DMS 273 (cell line): ENCODE measurements at regions not wholly inside any gene's neighbourhood (a gene's known extent, or its start where the extent isn't known, plus 50 kb on each side); places are given as distances from the start of the nearest gene placed in this dataset.
"Not testable (repeated sequence)": the region's sequence is repeated elsewhere in the genome, so short reads cannot be mapped to it uniquely, and the experiment has no call there.

Source experiments
- DNase-seq: peaks from one replicate; lab custom pipeline; 2025; ENCODE audit not compliant: unreplicated experiment; lab: John Stamatoyannopoulos, UW

DNA sequence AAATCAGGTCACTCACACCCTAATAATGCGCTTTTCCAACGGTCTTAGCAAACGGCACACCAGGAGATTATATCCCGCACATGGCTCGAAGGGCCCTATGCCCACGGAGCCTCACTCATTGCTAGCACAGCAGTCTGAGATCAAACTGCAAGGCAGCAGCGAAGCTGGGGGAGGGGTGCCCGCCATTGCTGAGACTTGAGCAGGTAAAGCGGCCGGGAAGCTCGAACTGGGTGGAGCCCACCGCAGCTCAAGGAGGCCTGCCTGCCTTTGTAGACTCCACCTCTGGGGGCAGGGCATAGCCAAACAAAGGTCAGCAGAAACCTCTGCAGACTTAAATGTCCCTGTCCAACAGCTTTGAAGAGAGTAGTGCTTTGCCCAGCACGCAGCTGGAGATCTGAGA lies 432.4 kb upstream of the ADAMTS9 start:
- DNase-seq, result not testable (repeated sequence)

GRCh38 chr3:65118912-65119499 lies 431.2 kb upstream of the ADAMTS9 start:
- no peak for DNase-seq

DNA sequence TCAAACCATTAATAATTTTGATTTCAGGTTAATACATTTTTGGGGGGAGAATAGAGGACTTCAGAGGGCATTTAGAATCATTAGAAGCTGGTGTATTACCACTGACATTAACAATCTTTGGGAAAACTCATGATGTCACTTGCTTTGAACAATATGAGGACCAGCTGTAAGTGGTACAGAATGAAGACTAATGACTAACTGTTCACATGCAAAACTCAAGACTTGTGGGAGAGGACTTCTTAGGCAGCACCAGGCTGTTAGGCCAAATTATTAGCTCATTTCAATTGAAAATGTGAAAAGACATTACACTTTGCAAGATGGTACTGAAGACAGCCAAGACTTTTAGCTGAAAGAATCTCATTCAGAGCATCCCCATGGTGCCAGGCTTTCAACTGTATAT lies 426.2 kb upstream of the ADAMTS9 start:
- DNase-seq, result no peak

- DNase-seq, result no peak
Observed at GRCh38 chr3:65112751-65113300, 425.0 kb upstream of the ADAMTS9 start.

DNA sequence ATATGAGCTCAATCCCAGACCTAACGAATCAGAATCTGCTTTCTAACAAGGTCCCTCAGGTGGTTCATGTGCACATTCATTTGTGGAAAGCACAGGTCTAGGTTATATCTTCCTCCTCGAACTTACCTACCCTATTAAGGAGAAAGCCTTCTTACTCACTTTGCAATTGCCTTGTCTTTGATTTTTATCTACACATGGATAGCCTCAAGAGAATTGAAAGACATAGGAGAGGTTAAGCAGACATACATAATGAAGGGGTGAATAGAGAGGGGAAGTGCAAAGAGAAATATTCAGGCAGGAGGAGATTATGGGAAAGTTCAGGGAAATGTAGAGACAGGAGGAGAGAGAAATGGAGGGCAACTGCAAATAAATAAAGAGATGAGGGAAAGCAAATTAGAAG lies 422.9 kb upstream of the ADAMTS9 start:
- no peak for DNase-seq

GRCh38 chr3:65109966-65110500 lies 422.2 kb upstream of the ADAMTS9 start:
- DNase-seq, result no peak

GRCh38 chr3:65107174-65107573 lies 419.4 kb upstream of the ADAMTS9 start:
- DNase-seq, result no peak

GRCh38 chr3:65101450-65101849 lies 413.6 kb upstream of the ADAMTS9 start:
- DNase-seq, result no peak

DNA sequence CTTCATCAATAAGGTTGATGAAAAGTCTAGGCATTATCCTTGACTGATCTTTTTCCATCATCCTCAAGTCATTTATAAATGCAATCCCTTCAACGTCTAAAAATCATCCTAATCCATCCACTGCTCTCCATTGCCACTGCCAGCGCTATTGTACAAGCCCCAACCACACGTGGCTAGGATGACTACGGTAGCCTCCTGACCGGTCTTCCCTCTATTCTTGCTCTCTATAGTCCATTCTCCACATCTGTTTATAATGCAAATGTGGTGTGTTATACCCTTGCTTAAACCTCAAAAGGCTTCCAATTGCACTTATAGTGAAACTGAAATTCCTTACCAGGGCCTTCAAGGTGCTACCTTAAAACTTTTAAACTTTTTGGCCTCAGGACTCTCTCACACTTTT lies 410.6 kb upstream of the ADAMTS9 start:
- no peak for DNase-seq

DNA sequence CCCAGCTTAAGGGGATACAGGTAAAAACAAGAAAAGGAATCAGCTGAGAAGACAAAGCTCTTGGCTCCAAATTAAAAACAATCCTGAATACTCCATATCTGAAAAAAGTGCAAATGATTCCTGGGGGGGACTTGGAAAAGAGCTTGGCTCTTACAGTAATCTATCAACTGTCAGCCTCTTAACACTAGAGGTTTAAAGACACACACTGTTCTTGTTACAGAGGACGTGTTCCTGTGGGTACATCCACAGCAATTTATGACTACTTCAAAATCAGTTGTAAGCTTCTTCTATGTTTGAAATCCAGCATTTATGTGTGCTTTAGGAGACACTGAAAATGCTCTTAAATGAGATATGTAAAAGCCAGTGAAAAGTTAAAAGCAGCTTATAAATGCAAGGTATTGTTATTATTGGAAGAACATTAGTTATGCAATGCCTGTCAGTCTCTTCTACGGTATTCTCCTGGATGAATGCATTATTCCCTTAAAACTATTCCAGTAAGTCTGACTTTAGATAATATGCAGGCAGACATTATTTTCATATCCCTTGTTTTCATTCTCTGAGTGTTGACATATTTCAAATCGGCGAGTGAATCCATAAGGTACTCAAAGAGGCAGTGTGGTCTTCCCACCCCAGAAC lies 408.4 kb upstream of the ADAMTS9 start:
- DNase-seq, result no peak

- DNase-seq, result no peak
Observed at GRCh38 chr3:65094723-65095122, 406.9 kb upstream of the ADAMTS9 start.

DNA sequence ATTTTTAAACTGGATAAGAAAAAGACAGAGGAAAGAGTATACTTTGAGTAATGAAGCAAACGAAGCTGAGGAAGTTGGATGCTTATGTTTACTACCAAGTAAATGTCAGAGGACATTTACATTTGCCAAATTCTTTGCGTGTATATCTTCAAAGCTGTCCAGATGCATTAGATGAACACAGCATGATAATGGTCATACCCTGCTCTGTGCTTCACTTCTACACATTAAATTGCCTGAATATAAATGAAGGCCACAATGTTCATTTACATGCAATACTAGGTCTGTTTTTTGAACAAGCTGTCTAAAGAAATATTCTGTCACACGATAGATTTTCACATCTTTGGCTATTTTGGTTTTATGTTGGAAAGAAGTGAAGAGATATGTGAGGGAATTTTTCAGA lies 405.8 kb upstream of the ADAMTS9 start:
- DNase-seq, result no peak

- DNase-seq, result no peak
Observed at GRCh38 chr3:65091565-65091964, 403.8 kb upstream of the ADAMTS9 start.

- DNase-seq, result no peak
Observed at GRCh38 chr3:65083240-65083639, 395.4 kb upstream of the ADAMTS9 start.

DNA sequence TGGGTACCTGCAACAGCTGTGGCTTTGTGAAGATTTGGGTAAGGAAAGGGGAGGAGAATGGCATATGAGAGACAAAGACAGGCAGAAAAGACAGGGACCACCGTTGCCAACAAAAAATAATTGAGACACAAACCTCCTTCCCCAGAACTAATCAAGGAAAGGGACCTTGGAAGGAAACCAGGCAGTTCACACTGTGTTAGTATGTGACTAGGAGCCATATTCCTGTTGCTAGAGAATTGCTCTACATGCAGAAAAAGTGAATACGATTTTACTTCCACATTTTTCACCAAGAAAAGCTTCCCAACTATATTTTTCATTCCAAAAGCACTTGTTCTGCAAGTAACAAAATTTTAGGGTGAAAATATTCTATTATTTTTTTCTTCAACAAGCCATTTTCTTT lies 393.7 kb upstream of the ADAMTS9 start:
- no peak for DNase-seq

DNA sequence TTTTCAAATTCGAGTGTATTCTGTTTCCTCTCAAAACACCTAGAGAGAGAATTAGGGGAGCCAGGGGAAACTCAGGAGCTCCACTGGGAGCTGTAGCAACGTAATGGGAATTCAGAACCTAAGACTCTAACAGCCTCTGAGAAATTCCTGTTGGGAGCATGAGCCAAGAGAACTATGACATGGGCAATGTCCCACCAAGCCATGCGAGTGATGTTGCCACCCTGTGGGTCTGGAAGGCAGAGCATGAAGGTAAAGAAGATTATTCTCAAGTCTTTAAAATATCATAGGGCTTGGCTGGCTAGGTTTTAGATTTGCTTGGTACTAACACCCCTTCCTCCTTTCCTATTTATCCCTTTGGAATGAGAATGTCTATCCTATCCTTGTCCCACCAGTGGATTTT lies 392.6 kb upstream of the ADAMTS9 start:
- DNase-seq, result peak; percentile 2

DNA sequence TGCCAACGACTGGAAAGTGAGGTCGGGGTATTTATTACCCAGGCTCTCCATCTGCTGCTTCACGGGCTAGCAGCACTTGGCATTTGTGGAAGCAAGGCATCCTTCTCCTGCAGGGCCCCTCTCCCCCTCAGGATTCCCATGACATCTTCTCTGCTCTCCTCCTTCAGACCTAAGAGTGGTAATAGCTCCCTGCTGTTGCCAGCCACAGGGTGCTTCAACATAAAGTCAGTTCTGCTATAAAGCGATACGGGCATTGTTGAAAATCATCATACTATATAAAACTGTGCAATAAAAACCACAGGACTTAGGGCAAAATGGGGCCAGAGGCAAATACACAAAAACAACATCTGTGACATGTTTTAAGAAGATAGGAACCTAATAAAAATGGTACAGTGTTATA lies 391.8 kb upstream of the ADAMTS9 start:
- DNase-seq, result peak; percentile 21

GRCh38 chr3:65078748-65079147 lies 390.9 kb upstream of the ADAMTS9 start:
- DNase-seq, result no peak

GRCh38 chr3:65077124-65077523 lies 389.3 kb upstream of the ADAMTS9 start:
- DNase-seq, result no peak

- DNase-seq, result no peak
Observed at GRCh38 chr3:65070968-65071367, 383.2 kb upstream of the ADAMTS9 start.

GRCh38 chr3:65060904-65061303 lies 373.1 kb upstream of the ADAMTS9 start:
- no peak for DNase-seq

DNA sequence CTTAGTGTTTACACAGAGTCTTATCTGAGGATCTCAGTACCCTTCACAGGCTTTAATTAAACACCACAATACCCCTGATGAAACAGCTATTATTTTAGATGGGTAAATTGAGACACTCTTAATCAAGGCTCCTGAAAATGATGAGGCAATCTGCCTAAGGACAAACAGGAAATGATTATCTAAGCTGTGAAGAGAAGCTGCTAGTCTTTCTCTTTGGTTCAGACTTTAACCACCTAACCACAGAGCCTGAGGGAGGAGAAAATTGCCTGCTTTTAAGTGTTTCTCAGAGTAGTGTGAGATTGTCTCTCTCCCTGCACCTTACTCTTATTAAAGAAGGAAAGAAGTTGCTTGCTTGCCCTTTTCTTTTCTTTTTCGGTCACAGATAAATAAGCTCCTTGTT lies 364.3 kb upstream of the ADAMTS9 start:
- DNase-seq, result no peak

DNA sequence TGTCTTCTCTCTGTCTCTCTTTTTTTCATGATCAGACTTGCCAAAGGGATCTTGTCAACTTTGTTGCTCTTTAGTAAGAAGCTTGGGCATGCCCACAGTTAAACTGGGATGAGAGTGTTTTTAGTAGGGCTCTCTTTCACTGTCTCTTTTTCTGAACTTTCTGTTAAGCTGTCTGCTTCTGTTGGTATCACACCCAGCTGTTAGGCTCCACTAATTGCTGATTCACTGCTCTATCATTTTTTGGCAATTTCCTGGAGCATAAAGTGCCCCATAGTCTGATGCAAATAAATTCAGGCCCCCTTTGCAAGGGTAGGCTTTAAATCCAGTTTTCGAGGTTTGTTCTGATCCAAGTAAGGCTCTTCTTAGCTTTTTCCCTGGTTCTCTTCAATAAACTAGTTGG lies 360.4 kb upstream of the ADAMTS9 start:
- DNase-seq, result no peak
